ENCODE measurements at regions not wholly inside any gene's neighbourhood (a gene's known extent, or its start where the extent isn't known, plus 50 kb on each side); places are given as distances from the start of the nearest gene placed in this dataset.

DNA sequence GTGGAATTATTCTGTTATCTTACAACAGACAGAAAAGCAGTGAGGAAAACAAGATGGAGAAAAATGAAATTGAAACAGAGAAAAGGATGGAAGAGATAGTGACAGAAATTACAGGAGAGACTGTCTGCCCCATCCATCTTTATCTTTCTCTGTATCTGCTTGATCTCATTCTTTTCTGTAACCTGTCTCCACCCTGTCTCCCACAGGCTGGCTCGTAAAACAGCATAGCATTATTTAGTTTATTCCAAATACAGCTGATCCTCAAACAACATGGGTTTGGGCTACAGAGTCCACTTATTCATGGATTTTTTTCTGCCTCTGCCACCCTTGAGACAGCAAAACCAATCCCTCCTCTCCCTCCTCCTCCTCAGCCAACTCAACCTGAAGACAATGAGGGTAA lies 482.3 kb upstream of the JARID2 start:
- TF ChIP-seq, protein P1, sequence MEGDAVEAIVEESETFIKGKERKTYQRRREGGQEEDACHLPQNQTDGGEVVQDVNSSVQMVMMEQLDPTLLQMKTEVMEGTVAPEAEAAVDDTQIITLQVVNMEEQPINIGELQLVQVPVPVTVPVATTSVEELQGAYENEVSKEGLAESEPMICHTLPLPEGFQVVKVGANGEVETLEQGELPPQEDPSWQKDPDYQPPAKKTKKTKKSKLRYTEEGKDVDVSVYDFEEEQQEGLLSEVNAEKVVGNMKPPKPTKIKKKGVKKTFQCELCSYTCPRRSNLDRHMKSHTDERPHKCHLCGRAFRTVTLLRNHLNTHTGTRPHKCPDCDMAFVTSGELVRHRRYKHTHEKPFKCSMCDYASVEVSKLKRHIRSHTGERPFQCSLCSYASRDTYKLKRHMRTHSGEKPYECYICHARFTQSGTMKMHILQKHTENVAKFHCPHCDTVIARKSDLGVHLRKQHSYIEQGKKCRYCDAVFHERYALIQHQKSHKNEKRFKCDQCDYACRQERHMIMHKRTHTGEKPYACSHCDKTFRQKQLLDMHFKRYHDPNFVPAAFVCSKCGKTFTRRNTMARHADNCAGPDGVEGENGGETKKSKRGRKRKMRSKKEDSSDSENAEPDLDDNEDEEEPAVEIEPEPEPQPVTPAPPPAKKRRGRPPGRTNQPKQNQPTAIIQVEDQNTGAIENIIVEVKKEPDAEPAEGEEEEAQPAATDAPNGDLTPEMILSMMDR (IDR thresholded peaks at IDR 0.05; ENCODE audit: poor library complexity), result no peak
- no peak for TF ChIP-seq EZH2phosphoT487 (IDR thresholded peaks at IDR 0.05; ENCODE audit: low read depth, severe bottlenecking, unreplicated experiment)
- no peak for TF ChIP-seq EZH2 (IDR thresholded peaks at IDR 0.05; ENCODE audit: borderline replicate concordance)
